Spleen (tissue), 11 donors: ENCODE measurements at regions not wholly inside any gene's neighbourhood (a gene's known extent, or its start where the extent isn't known, plus 50 kb on each side); places are given as distances from the start of the nearest gene placed in this dataset.

Experiments used
- DNase-seq: peaks from one replicate; pipeline ENCODE4 v3.0.0-alpha.2; 2020
- H3K27ac ChIP-seq, 8 donors: fragments of 200-600 bp; sonication (generic) in 7 of 8; 1 replicate in 4 of 8; 2 replicates in 4 of 8; pipeline versions ENCODE4 v1.5.0 to v1.8.0; 2016 to 2021; ENCODE audit warnings: inconsistent platforms in 4 of 8, mild to moderate bottlenecking in 4 of 8, moderate library complexity in 1 of 8
- H3K27me3 ChIP-seq, 7 donors: fragments of 200-600 bp; sonication (generic) in 6 of 7; replicated peaks in 1 of 7; 1 replicate in 4 of 7; 2 replicates in 3 of 7; pipeline versions ENCODE4 v1.5.0 to v1.8.0; 2016 to 2021; ENCODE audit warnings: inconsistent platforms in 3 of 7, mild to moderate bottlenecking in 1 of 7
- H3K36me3 ChIP-seq, 6 donors: fragments of 200-600 bp; sonication (generic) in 5 of 6; 1 replicate in 4 of 6; 2 replicates in 2 of 6; pipeline versions ENCODE4 v1.5.0 to v1.8.0; 2016 to 2021; ENCODE audit warnings: inconsistent platforms in 2 of 6
- H3K4me1 ChIP-seq, 6 donors: fragments of 200-600 bp; sonication (generic) in 5 of 6; 1 replicate in 3 of 6; 2 replicates in 3 of 6; pipeline versions ENCODE4 v1.5.0 to v1.8.0; 2016 to 2021; ENCODE audit warnings: inconsistent platforms in 3 of 6
- H3K4me3 ChIP-seq, 8 donors: fragments of 200-600 bp; sonication (generic) in 7 of 8; 1 replicate in 4 of 8; 2 replicates in 4 of 8; pipeline versions ENCODE4 v1.5.0 to v1.8.0; 2016 to 2021; ENCODE audit warnings: inconsistent platforms in 4 of 8, mild to moderate bottlenecking in 4 of 8, moderate library complexity in 2 of 8
- H3K9me3 ChIP-seq, 8 donors: fragments of 200-600 bp; sonication (generic) in 7 of 8; 1 replicate in 4 of 8; 2 replicates in 4 of 8; pipeline versions ENCODE4 v1.5.0 to v1.8.0; 2016 to 2021; ENCODE audit warnings: inconsistent platforms in 4 of 8
- POLR2A ChIP-seq, 3 donors: fragments of 450-650 bp; IDR thresholded peaks; one replicate each; pipeline ENCODE4 v1.5.1; 2017; ENCODE audit warnings: antibody characterized with exemption in 3 of 3, mild to moderate bottlenecking in 1 of 3
- POLR2AphosphoS5 ChIP-seq, 3 donors: sonication (generic); formaldehyde crosslinking; IDR thresholded peaks; one replicate each; pipeline ENCODE4 v1.5.1; 2017; ENCODE audit warnings: antibody characterized with exemption in 3 of 3
- WGBS, 5 donors: extraction: QIAGEN DNeasy Blood & Tissue Kit in 3 of 5; methylation state at CpG; one replicate each; pipeline versions ENCODE4 v1.1.5 to v1.1.7; 2013 to 2018; 5-methylcytosine and 5-hydroxymethylcytosine counted together
- intact Hi-C: fragments of 100-400 bp; cut with DNase I; formaldehyde crosslinking; loops from one replicate; pipeline ENCODE4 v1.15.0; 2023; ENCODE audit warnings: low total_unique reads
- TF ChIP-seq, protein P1 (sequence below), 11 experiments: fragments of 200-600 bp in 7 of 11; fragments of 450-650 bp in 4 of 11; sonication (generic) in 4 of 11; IDR thresholded peaks in 8 of 11; conservative IDR thresholded peaks in 3 of 11; 1 replicate in 7 of 11; 2 replicates in 4 of 11; pipeline versions ENCODE4 v1.4.0 to v1.8.0; 2016 to 2021; ENCODE audit warnings: antibody characterized with exemption in 11 of 11, inconsistent platforms in 4 of 11, mild to moderate bottlenecking in 1 of 11
- donor health status: healthy with polysubstance abuse.
- donor health status: DM: no; HTN: no; CAD: no; lungs with moderate emphysema.
- donor health status: DM: no; HTN: no; CAD: no.
- donor health status: Bipolar disorder and iron deficiency.
- donor health status: healthy.
- donor health status: DM: no; HTN: no; CAD: no.
- donor health status: DM: yes; HTN: yes; CAD: no.

GRCh38 chr5:66507106-66507505 is 89.1 kb upstream of the MAST4 start:
- TF ChIP-seq POLR2A (IDR thresholded peaks at IDR 0.05) (no peak), POLR2AphosphoS5 (IDR thresholded peaks at IDR 0.05) (no peak)
- TF ChIP-seq, protein P1, sequence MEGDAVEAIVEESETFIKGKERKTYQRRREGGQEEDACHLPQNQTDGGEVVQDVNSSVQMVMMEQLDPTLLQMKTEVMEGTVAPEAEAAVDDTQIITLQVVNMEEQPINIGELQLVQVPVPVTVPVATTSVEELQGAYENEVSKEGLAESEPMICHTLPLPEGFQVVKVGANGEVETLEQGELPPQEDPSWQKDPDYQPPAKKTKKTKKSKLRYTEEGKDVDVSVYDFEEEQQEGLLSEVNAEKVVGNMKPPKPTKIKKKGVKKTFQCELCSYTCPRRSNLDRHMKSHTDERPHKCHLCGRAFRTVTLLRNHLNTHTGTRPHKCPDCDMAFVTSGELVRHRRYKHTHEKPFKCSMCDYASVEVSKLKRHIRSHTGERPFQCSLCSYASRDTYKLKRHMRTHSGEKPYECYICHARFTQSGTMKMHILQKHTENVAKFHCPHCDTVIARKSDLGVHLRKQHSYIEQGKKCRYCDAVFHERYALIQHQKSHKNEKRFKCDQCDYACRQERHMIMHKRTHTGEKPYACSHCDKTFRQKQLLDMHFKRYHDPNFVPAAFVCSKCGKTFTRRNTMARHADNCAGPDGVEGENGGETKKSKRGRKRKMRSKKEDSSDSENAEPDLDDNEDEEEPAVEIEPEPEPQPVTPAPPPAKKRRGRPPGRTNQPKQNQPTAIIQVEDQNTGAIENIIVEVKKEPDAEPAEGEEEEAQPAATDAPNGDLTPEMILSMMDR (IDR thresholded peaks at IDR 0.05 in 8 of 11, conservative IDR thresholded peaks at IDR 0.05 in 3 of 11), result no peak
- no peak for DNase-seq
- Histone ChIP-seq H3K27me3 (no peaks in the 10 kb centered on the region), H3K27ac (no peak overlapping the region), H3K36me3 (no peaks in the 10 kb centered on the region), H3K4me1 (no peaks in the 10 kb centered on the region), H3K4me3 (no peak overlapping the region), H3K9me3 (peaks cover 0 to 12% (median 0%) of the 10 kb centered on the region in 8 donors)
- intact Hi-C loops, result no loop called here
- 82 to 95% (median 88%) methylated on average over 2 of the region's 2 CpGs for WGBS, 5 donors

- Histone ChIP-seq H3K9me3 (no peaks in the 10 kb centered on the region), H3K27me3 (no peaks in the 10 kb centered on the region), H3K36me3 (no peaks in the 10 kb centered on the region), H3K4me1 (peaks cover 0 to 40% (median 16%) of the 10 kb centered on the region in 6 donors), H3K27ac (no peak overlapping the region), H3K4me3 (no peak overlapping the region)
- intact Hi-C loops, result no loop called here
- DNase-seq, result no peak
- TF ChIP-seq POLR2A (IDR thresholded peaks at IDR 0.05) (no peak), POLR2AphosphoS5 (IDR thresholded peaks at IDR 0.05) (no peak)
- TF ChIP-seq, protein P1 (IDR thresholded peaks at IDR 0.05 in 8 of 11, conservative IDR thresholded peaks at IDR 0.05 in 3 of 11), result no peak
- WGBS, 5 donors, result 91 to 96% (median 94%) methylated on average over 4 of the region's 4 CpGs
Observed at GRCh38 chr5:66511491-66511890, 84.7 kb upstream of the MAST4 start.

- H3K4me3 ChIP-seq, result no peak overlapping the region
- H3K9me3 ChIP-seq, result no peaks in the 10 kb centered on the region
- H3K27me3 ChIP-seq, result no peaks in the 10 kb centered on the region
- peak overlapping the region in 7 of 8 donors; percentile 2 to 67 (median 37) for H3K27ac ChIP-seq
- no peak for TF ChIP-seq POLR2AphosphoS5 (IDR thresholded peaks at IDR 0.05)
- no peak for TF ChIP-seq POLR2A (IDR thresholded peaks at IDR 0.05)
- TF ChIP-seq, protein P1 (IDR thresholded peaks at IDR 0.05 in 8 of 11, conservative IDR thresholded peaks at IDR 0.05 in 3 of 11), result no peak
- DNase-seq, result no peak
- H3K4me1 ChIP-seq, result peaks cover 0 to 46% (median 16%) of the 10 kb centered on the region in 6 donors
- WGBS, 5 donors, result 53 to 79% (median 66%) methylated on average over 3 of the region's 3 CpGs
- H3K36me3 ChIP-seq, result no peaks in the 10 kb centered on the region
- intact Hi-C loops, result no loop called here
Observed at GRCh38 chr5:66513130-66513529, 83.1 kb upstream of the MAST4 start.

DNA sequence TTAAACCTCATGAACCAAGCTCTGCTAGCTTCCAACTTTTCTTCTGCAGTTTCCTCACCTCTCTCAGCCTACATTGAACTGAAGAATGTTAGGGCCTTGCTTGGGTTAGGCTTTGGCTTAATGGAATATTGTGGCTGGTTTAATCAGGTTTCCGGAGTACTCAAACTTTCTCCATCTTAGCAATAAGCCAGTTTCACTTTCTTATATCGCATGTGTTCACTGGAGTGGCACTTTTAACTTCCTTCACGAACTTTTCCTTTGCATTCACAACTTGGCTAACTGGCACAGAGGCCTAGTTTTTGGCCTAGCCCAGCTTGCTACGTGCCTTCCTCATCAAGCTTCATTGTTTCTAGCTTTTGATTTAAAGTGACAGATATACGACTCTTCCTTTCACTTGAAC is 81.0 kb upstream of the MAST4 start:
- Histone ChIP-seq H3K4me1 (peaks cover 0 to 46% (median 16%) of the 10 kb centered on the region in 6 donors), H3K36me3 (no peaks in the 10 kb centered on the region), H3K27me3 (no peaks in the 10 kb centered on the region), H3K4me3 (no peak overlapping the region), H3K9me3 (peaks cover 0 to 8% (median 3%) of the 10 kb centered on the region in 8 donors), H3K27ac (peak overlapping the region; percentile 22 to 76 (median 54))
- DNase-seq, result no peak
- 57 to 64% (median 63%) methylated on average over 5 of the region's 5 CpGs for WGBS, 5 donors
- no peak for TF ChIP-seq POLR2AphosphoS5 (IDR thresholded peaks at IDR 0.05)
- TF ChIP-seq, protein P1 (IDR thresholded peaks at IDR 0.05 in 8 of 11, conservative IDR thresholded peaks at IDR 0.05 in 3 of 11), result no peak
- no peak for TF ChIP-seq POLR2A (IDR thresholded peaks at IDR 0.05)
- intact Hi-C loops, result no loop called here
